PC-3 (cell line): ENCODE measurements at regions not wholly inside any gene's neighbourhood (a gene's known extent, or its start where the extent isn't known, plus 50 kb on each side); places are given as distances from the start of the nearest gene placed in this dataset.

Experiments used
- EZH2 ChIP-seq: fragments of 300-600 bp; sonication (generic); IDR thresholded peaks from one replicate; pipeline ENCODE4 v1.6.1; 2017; ENCODE audit warnings: antibody characterized with exemption, mild to moderate bottlenecking, low read length; ENCODE audit not compliant: unreplicated experiment
- TF ChIP-seq, protein P1 (sequence below): fragments of 300-600 bp; sonication (generic); conservative IDR thresholded peaks from 2 replicates; pipeline ENCODE4 v1.5.1; 2017; ENCODE audit warnings: antibody characterized with exemption, low read depth, mild to moderate bottlenecking, low read length

DNA sequence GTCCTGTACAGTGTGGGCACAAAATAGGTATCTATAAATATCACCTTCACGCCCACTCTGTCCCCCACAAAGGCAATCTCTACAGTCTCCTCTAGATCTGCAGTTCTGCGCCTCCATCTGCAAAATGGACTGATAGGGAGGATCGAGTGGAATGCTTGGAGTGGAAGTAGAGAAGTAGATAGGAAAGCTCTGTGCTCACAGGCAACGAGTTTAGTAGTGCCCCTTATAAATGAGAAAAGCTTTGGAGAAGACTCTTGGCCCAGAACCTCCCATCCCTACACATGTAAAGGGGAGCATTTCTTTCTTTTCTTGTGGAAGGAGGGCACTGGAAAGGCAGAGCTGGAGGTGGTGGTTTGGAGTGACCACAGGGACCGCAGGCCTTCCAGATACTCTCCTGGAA lies 88.5 kb downstream of the ZNF621 start:
- TF ChIP-seq, protein P1, sequence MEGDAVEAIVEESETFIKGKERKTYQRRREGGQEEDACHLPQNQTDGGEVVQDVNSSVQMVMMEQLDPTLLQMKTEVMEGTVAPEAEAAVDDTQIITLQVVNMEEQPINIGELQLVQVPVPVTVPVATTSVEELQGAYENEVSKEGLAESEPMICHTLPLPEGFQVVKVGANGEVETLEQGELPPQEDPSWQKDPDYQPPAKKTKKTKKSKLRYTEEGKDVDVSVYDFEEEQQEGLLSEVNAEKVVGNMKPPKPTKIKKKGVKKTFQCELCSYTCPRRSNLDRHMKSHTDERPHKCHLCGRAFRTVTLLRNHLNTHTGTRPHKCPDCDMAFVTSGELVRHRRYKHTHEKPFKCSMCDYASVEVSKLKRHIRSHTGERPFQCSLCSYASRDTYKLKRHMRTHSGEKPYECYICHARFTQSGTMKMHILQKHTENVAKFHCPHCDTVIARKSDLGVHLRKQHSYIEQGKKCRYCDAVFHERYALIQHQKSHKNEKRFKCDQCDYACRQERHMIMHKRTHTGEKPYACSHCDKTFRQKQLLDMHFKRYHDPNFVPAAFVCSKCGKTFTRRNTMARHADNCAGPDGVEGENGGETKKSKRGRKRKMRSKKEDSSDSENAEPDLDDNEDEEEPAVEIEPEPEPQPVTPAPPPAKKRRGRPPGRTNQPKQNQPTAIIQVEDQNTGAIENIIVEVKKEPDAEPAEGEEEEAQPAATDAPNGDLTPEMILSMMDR, result no peak
- no peak for TF ChIP-seq EZH2
